H1 (cell line): ENCODE measurements at regions not wholly inside any gene's neighbourhood (a gene's known extent, or its start where the extent isn't known, plus 50 kb on each side); places are given as distances from the start of the nearest gene placed in this dataset.

Source experiments
- CTCF ChIA-PET: fragments of 300-600 bp; sonication (Branson Sonifier 250); formaldehyde crosslinking; loops from one replicate; lab custom pipeline; 2021; ENCODE audit not compliant: partially characterized antibody; lab: Charles Lee
- POLR2A ChIA-PET: fragments of 300-600 bp; sonication (Branson Sonifier 250); formaldehyde crosslinking; loops from one replicate; lab custom pipeline; 2021; ENCODE audit warnings: inconsistent platforms; ENCODE audit not compliant: partially characterized antibody; lab: Charles Lee
- DNase-seq, 2 experiments: peaks; one replicate each; pipeline versions ENCODE4 v3.0.0 to v3.0.0-alpha.2; 2010 to 2022; ENCODE audit warnings: low spot score in 2 of 2, low read depth in 1 of 2, mixed read lengths in 1 of 2
- FAIRE-seq: peaks from 2 replicates; lab custom pipeline; 2011; peaks lifted over from hg19 to GRCh38; lab: Jason Lieb, UNC
- H2AFZ ChIP-seq: 2 replicates; pipeline ENCODE4 v1.8.1; 2012; ENCODE audit warnings: low read length, inconsistent platforms
- H2AK5ac ChIP-seq: 2 replicates; pipeline ENCODE4 v1.6.1; 2013; ENCODE audit warnings: low read depth, low read length
- H2BK120ac ChIP-seq: replicated peaks from 2 replicates; pipeline ENCODE3; 2013; ENCODE audit warnings: low read depth, low read length, inconsistent platforms
- H2BK12ac ChIP-seq: 2 replicates; pipeline ENCODE4 v1.6.1; 2013; ENCODE audit warnings: low read depth, low read length
- H2BK15ac ChIP-seq: 2 replicates; pipeline ENCODE4 v1.6.1; 2013; ENCODE audit warnings: low read length
- H2BK20ac ChIP-seq: 2 replicates; pipeline ENCODE4 v1.6.1; 2013; ENCODE audit warnings: low read length
- H2BK5ac ChIP-seq: 2 replicates; pipeline ENCODE4 v1.6.1; 2013; ENCODE audit warnings: low read depth, low read length
- H3K14ac ChIP-seq: 2 replicates; pipeline ENCODE4 v1.6.1; 2013; ENCODE audit warnings: inconsistent platforms; ENCODE audit not compliant: insufficient read length
- H3K18ac ChIP-seq: 2 replicates; pipeline ENCODE4 v1.6.1; 2013; ENCODE audit warnings: low read length; ENCODE audit errors: extremely low read depth
- H3K23ac ChIP-seq: 2 replicates; pipeline ENCODE4 v1.6.1; 2013; ENCODE audit warnings: inconsistent platforms; ENCODE audit not compliant: insufficient read length
- H3K23me2 ChIP-seq: 2 replicates; pipeline ENCODE4 v1.6.1; 2013; ENCODE audit warnings: low read depth, low read length
- H3K27ac ChIP-seq: 2 replicates; pipeline ENCODE4 v1.6.1; 2011; ENCODE audit warnings: low read depth, low read length, inconsistent platforms
- H3K27me3 ChIP-seq, 4 experiments: replicated peaks in 1 of 4; 1 replicate in 1 of 4; 2 replicates in 3 of 4; pipeline versions ENCODE4 v1.6.1 to v1.8.1; 2011 to 2013; ENCODE audit warnings: low read length in 3 of 4, mild to moderate bottlenecking in 3 of 4, inconsistent platforms in 2 of 4, mixed read lengths in 2 of 4, moderate library complexity in 1 of 4; ENCODE audit not compliant: control insufficient read depth in 3 of 4, insufficient read depth in 3 of 4; ENCODE audit errors: extremely low read depth in 1 of 4
- H3K36me3 ChIP-seq, 4 experiments: 2 replicates each; pipeline versions ENCODE4 v1.6.1 to v1.8.1; 2011 to 2013; ENCODE audit warnings: mild to moderate bottlenecking in 4 of 4, low read length in 3 of 4, moderate library complexity in 2 of 4, control low read depth in 1 of 4, inconsistent platforms in 1 of 4; ENCODE audit not compliant: insufficient read depth in 4 of 4, control insufficient read depth in 2 of 4
- H3K4ac ChIP-seq: replicated peaks from 2 replicates; pipeline ENCODE3; 2013; ENCODE audit warnings: low read length, low read depth, mixed read lengths, inconsistent platforms; ENCODE audit not compliant: insufficient read length
- H3K4me1 ChIP-seq, 4 experiments: replicated peaks in 1 of 4; 1 replicate in 1 of 4; 2 replicates in 3 of 4; pipeline versions ENCODE4 v1.6.1 to v1.8.1; 2011 to 2013; ENCODE audit warnings: low read length in 3 of 4, inconsistent platforms in 2 of 4, mixed read lengths in 1 of 4; ENCODE audit not compliant: insufficient read depth in 4 of 4, control insufficient read depth in 3 of 4
- H3K4me2 ChIP-seq, 2 experiments: 2 replicates each; pipeline versions ENCODE4 v1.6.1 to v1.8.1; 2011 to 2013; ENCODE audit warnings: low read depth in 2 of 2, low read length in 2 of 2, control low read depth in 1 of 2, inconsistent platforms in 1 of 2, mild to moderate bottlenecking in 1 of 2; ENCODE audit not compliant: insufficient read depth in 1 of 2
- H3K4me3 ChIP-seq, 4 experiments: fragments of 200-600, 300-600 bp in 1 of 4; sonication (generic), shearing (Covaris generic), sonication (Bioruptor Twin) in 1 of 4; 2 replicates each; pipeline versions ENCODE4 v1.5.1 to v1.8.1; 2011 to 2016; ENCODE audit warnings: low read length in 4 of 4, low read depth in 3 of 4, control low read depth in 2 of 4, inconsistent platforms in 2 of 4, mild to moderate bottlenecking in 2 of 4, mixed read lengths in 1 of 4, moderate library complexity in 1 of 4; ENCODE audit not compliant: insufficient read depth in 2 of 4; ENCODE audit errors: extremely low read depth in 1 of 4
- H3K56ac ChIP-seq: replicated peaks from 2 replicates; pipeline ENCODE3; 2013; ENCODE audit warnings: low read depth, mild to moderate bottlenecking, mixed read lengths, low read length, inconsistent platforms; ENCODE audit not compliant: insufficient read length
- H3K79me1 ChIP-seq: 2 replicates; pipeline ENCODE4 v1.6.1; 2013; ENCODE audit warnings: low read depth, low read length, control low read depth
- H3K79me2 ChIP-seq, 2 experiments: 2 replicates each; pipeline versions ENCODE4 v1.6.1 to v1.8.1; 2012 to 2013; ENCODE audit warnings: low read length in 2 of 2, mild to moderate bottlenecking in 2 of 2, inconsistent platforms in 1 of 2; ENCODE audit not compliant: insufficient read depth in 2 of 2, control insufficient read depth in 1 of 2
- H3K9ac ChIP-seq, 4 experiments: replicated peaks in 1 of 4; 1 replicate in 1 of 4; 2 replicates in 3 of 4; pipeline versions ENCODE4 v1.6.1 to v1.8.1; 2011 to 2013; ENCODE audit warnings: low read depth in 3 of 4, low read length in 3 of 4, control low read depth in 2 of 4, mild to moderate bottlenecking in 2 of 4, moderate library complexity in 2 of 4, inconsistent platforms in 1 of 4; ENCODE audit errors: extremely low read depth in 1 of 4
- H3K9me3 ChIP-seq, 2 experiments: 2 replicates each; pipeline versions ENCODE4 v1.6.1 to v1.8.1; 2012 to 2013; ENCODE audit warnings: mild to moderate bottlenecking in 2 of 2, moderate library complexity in 2 of 2, control low read depth in 1 of 2, inconsistent platforms in 1 of 2, low read depth in 1 of 2, low read length in 1 of 2, mixed read lengths in 1 of 2; ENCODE audit not compliant: insufficient read depth in 2 of 2
- H4K20me1 ChIP-seq, 2 experiments: replicated peaks in 1 of 2; 2 replicates each; pipeline versions ENCODE3 to v1.8.1; 2011 to 2013; ENCODE audit warnings: inconsistent platforms in 2 of 2, low read length in 2 of 2, mild to moderate bottlenecking in 1 of 2; ENCODE audit not compliant: insufficient read depth in 2 of 2, control insufficient read depth in 1 of 2
- H4K5ac ChIP-seq: 2 replicates; pipeline ENCODE4 v1.6.1; 2013; ENCODE audit warnings: low read length, low read depth, mixed read lengths, inconsistent platforms; ENCODE audit not compliant: insufficient read length
- H4K8ac ChIP-seq: 2 replicates; pipeline ENCODE4 v1.8.0; 2013; ENCODE audit warnings: mild to moderate bottlenecking, moderate library complexity, low read length, inconsistent platforms; ENCODE audit not compliant: insufficient read depth; ENCODE audit errors: extremely low read depth
- H4K91ac ChIP-seq: replicated peaks from 2 replicates; pipeline ENCODE3; 2013; ENCODE audit warnings: low read length, mixed read lengths, inconsistent platforms; ENCODE audit not compliant: insufficient read length
- BCL11A ChIP-seq, 2 experiments: IDR thresholded peaks; one replicate each; pipeline ENCODE4 v1.6.1; 2011; ENCODE audit warnings: low read depth in 2 of 2, low read length in 2 of 2, mild to moderate bottlenecking in 2 of 2
- BRCA1 ChIP-seq: IDR thresholded peaks from 2 replicates; pipeline ENCODE4 v1.6.1; 2012; ENCODE audit warnings: low read depth, low read length, improper control_type of control experiment
- CTBP2 ChIP-seq: IDR thresholded peaks from 2 replicates; pipeline ENCODE4 v1.7.0; 2011; ENCODE audit warnings: borderline replicate concordance, mild to moderate bottlenecking, moderate library complexity, mixed read lengths, low read length; ENCODE audit not compliant: insufficient read depth, insufficient read length
- EGR1 ChIP-seq: IDR thresholded peaks from 2 replicates; pipeline ENCODE4 v1.6.1; 2011; ENCODE audit warnings: low read depth, low read length, borderline replicate concordance
- GABPA ChIP-seq: IDR thresholded peaks from 2 replicates; pipeline ENCODE4 v1.6.1; 2011; ENCODE audit warnings: mild to moderate bottlenecking, low read length, moderate library complexity, borderline replicate concordance; ENCODE audit not compliant: insufficient read depth
- MAFK ChIP-seq: IDR thresholded peaks from 2 replicates; pipeline ENCODE4 v1.6.1; 2012; ENCODE audit warnings: low read depth, mild to moderate bottlenecking, improper control_type of control experiment, low read length
- POLR2AphosphoS5 ChIP-seq: IDR thresholded peaks from 2 replicates; pipeline ENCODE4 v1.6.1; 2011; ENCODE audit warnings: low read depth, low read length
- RNF2 ChIP-seq: fragments of 200-900, 300-1000 bp; sonication (generic); IDR thresholded peaks from 2 replicates; pipeline ENCODE4 v1.7.1; 2016; ENCODE audit warnings: borderline replicate concordance, low read depth, mild to moderate bottlenecking, antibody characterized with exemption, low read length; ENCODE audit not compliant: poor library complexity, severe bottlenecking; ENCODE audit errors: missing control alignments
- SIN3A ChIP-seq, 2 experiments: IDR thresholded peaks in 1 of 2; conservative IDR thresholded peaks in 1 of 2; 2 replicates each; pipeline ENCODE4 v1.6.1; 2011 to 2012; ENCODE audit warnings: low read length in 2 of 2, improper control_type of control experiment in 1 of 2, low read depth in 1 of 2, mild to moderate bottlenecking in 1 of 2
- SIRT6 ChIP-seq: IDR thresholded peaks from one replicate; pipeline ENCODE4 v1.7.1; 2012; ENCODE audit warnings: low read length, inconsistent platforms
- TAF1 ChIP-seq: IDR thresholded peaks from 2 replicates; pipeline ENCODE4 v1.6.1; 2011; ENCODE audit warnings: mild to moderate bottlenecking, low read depth, low read length
- TAF7 ChIP-seq: optimal IDR thresholded peaks from 2 replicates; pipeline ENCODE3; 2011; ENCODE audit warnings: low read depth, mild to moderate bottlenecking, inconsistent platforms, low read length, moderate library complexity, borderline replicate concordance
- YY1 ChIP-seq: IDR thresholded peaks from 2 replicates; pipeline ENCODE4 v1.6.1; 2011; ENCODE audit warnings: low read depth, mild to moderate bottlenecking, low read length
- ZNF274 ChIP-seq: IDR thresholded peaks from 2 replicates; pipeline ENCODE4 v1.7.0; 2012; ENCODE audit warnings: low read length, borderline replicate concordance; ENCODE audit errors: extremely low read depth
- WGBS, 2 experiments: shearing (Covaris generic) in 1 of 2; methylation state at CpG; one replicate each; pipeline versions ENCODE4 v1.1.6 to v1.1.7; 2013 to 2015; ENCODE audit warnings: low lambda C conversion rate in 2 of 2, mixed read lengths in 2 of 2, inconsistent platforms in 1 of 2, low coverage in 1 of 2, missing lambda C conversion rate in 1 of 2; ENCODE audit not compliant: insufficient replicate concordance in 2 of 2, insufficient coverage in 1 of 2, insufficient read length in 1 of 2; ENCODE audit errors: extremely low coverage in 1 of 2, missing lambda C conversion rate in 1 of 2; 5-methylcytosine and 5-hydroxymethylcytosine counted together
- TF ChIP-seq, protein P1 (sequence below): IDR thresholded peaks from 2 replicates; pipeline ENCODE4 v1.6.1; 2012; ENCODE audit warnings: inconsistent platforms

DNA sequence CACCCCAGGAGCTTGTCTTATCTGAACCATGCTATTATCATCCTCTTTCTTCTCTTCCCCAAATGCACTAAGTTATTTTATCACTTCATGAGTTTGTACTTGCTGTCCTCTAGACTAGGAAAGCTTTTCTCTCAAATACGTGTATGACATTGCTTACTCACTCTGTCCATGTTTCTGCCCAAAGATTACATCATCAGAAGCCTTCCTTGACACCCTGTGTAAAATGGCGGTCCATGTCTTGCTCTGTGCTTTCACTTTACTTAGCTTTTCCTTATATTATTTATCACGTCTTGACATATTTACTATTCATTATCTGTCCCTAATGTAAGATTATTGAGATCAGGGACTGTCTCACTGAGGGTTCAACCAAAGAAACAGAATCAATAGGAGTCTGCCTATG, 196.1 kb upstream of the ZEB2 start:
- H2AFZ ChIP-seq = no peak overlapping the region
- no peak overlapping the region for H2BK20ac ChIP-seq
- H3K9me3 ChIP-seq = peaks cover 0 to 6% of the 10 kb centered on the region in 2 experiments; a peak in 1 of 4 replicates
- no peak for DNase-seq
- FAIRE-seq = no peak
- peaks cover 0 to 12% (median 8%) of the 10 kb centered on the region in 4 experiments; a peak in 4 of 7 replicates for H3K4me1 ChIP-seq
- no peak overlapping the region for H2AK5ac ChIP-seq
- H3K56ac ChIP-seq = no peak overlapping the region
- no peak overlapping the region for H4K8ac ChIP-seq
- no peak overlapping the region for H4K5ac ChIP-seq
- no peak overlapping the region for H3K27ac ChIP-seq
- H3K14ac ChIP-seq = no peak overlapping the region
- no peak overlapping the region for H3K4ac ChIP-seq
- H3K4me3 ChIP-seq = no peak overlapping the region
- no peak overlapping the region for H4K91ac ChIP-seq
- CTCF ChIA-PET = no interaction called here
- H3K9ac ChIP-seq = no peak overlapping the region
- no peaks in the 10 kb centered on the region for H3K23me2 ChIP-seq
- WGBS, 2 experiments = 93% methylated on average over 3 of the region's 3 CpGs; no CpG with 5 or more reads in 1 of the 2 experiments
- H4K20me1 ChIP-seq = no peaks in the 10 kb centered on the region
- no peaks in the 10 kb centered on the region for H3K79me2 ChIP-seq
- H2BK12ac ChIP-seq = no peak overlapping the region
- H3K79me1 ChIP-seq = no peaks in the 10 kb centered on the region
- H2BK15ac ChIP-seq = no peak overlapping the region
- H3K4me2 ChIP-seq = no peak overlapping the region
- no peak overlapping the region for H2BK5ac ChIP-seq
- H2BK120ac ChIP-seq = no peak overlapping the region
- H3K36me3 ChIP-seq = no peaks in the 10 kb centered on the region; a peak in 1 of 8 replicates
- H3K23ac ChIP-seq = no peak overlapping the region
- H3K27me3 ChIP-seq = no peaks in the 10 kb centered on the region
- no peak overlapping the region for H3K18ac ChIP-seq
- POLR2A ChIA-PET = no interaction called here
- no peak for TF ChIP-seq SIRT6
- TF ChIP-seq BCL11A (IDR thresholded peaks at IDR 0.05; ENCODE audit: low read depth in 2 of 2, low read length in 2 of 2) = no peak
- no peak for TF ChIP-seq BRCA1
- TF ChIP-seq RNF2 = no peak
- TF ChIP-seq MAFK = no peak
- TF ChIP-seq GABPA = no peak
- TF ChIP-seq YY1 = no peak
- no peak for TF ChIP-seq TAF1
- TF ChIP-seq CTBP2 = no peak
- TF ChIP-seq TAF7 = no peak
- no peak for TF ChIP-seq EGR1
- no peak for TF ChIP-seq SIN3A (conservative IDR thresholded peaks at IDR 0.05 in 1 of 2, IDR thresholded peaks at IDR 0.05 in 1 of 2; ENCODE audit: low read depth in 1 of 2, low read length in 2 of 2)
- TF ChIP-seq, protein P1, sequence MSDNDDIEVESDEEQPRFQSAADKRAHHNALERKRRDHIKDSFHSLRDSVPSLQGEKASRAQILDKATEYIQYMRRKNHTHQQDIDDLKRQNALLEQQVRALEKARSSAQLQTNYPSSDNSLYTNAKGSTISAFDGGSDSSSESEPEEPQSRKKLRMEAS = no peak
- TF ChIP-seq POLR2AphosphoS5 = no peak
- no peak for TF ChIP-seq ZNF274
